Calu3 (cell line): ENCODE measurements at regions not wholly inside any gene's neighbourhood (a gene's known extent, or its start where the extent isn't known, plus 50 kb on each side); places are given as distances from the start of the nearest gene placed in this dataset.

Experiments
- BruUV-seq: library from RNA; stranded (reverse); fragments of 400-500 nt; replicated peaks from 2 replicates; lab custom pipeline; 2021; lab: Mats Ljungman, UMichigan
- CTCF ChIA-PET: fragments of 300-600 bp; sonication (Branson Sonifier 250); formaldehyde crosslinking; loops from one replicate; lab custom pipeline; 2022; ENCODE audit warnings: antibody characterized with exemption; lab: Charles Lee
- DNase-seq: peaks from one replicate; pipeline ENCODE4 v3.0.0; 2022
- H3K27ac Mint-ChIP-seq: one replicate; pipeline ENCODE4 v1.8.0; 2022; ENCODE audit warnings: mixed read lengths; ENCODE audit not compliant: unreplicated experiment
- H3K27me3 Mint-ChIP-seq: one replicate; pipeline ENCODE4 v1.8.0; 2022; ENCODE audit warnings: mixed read lengths; ENCODE audit not compliant: unreplicated experiment
- H3K36me3 Mint-ChIP-seq: one replicate; pipeline ENCODE4 v1.8.0; 2022; ENCODE audit warnings: mild to moderate bottlenecking, moderate library complexity, mixed read lengths; ENCODE audit not compliant: insufficient read depth, unreplicated experiment
- H3K4me1 Mint-ChIP-seq: one replicate; pipeline ENCODE4 v1.8.0; 2022; ENCODE audit warnings: mild to moderate bottlenecking, low read depth, mixed read lengths; ENCODE audit not compliant: unreplicated experiment
- H3K4me3 Mint-ChIP-seq: one replicate; pipeline ENCODE4 v1.8.0; 2022; ENCODE audit warnings: mild to moderate bottlenecking, low read depth, moderate library complexity, mixed read lengths; ENCODE audit not compliant: unreplicated experiment
- H3K9me3 Mint-ChIP-seq: one replicate; pipeline ENCODE4 v1.8.0; 2022; ENCODE audit warnings: low read depth, mixed read lengths; ENCODE audit not compliant: unreplicated experiment
- CTCF ChIP-seq: fragments of 200-600 bp; IDR thresholded peaks from one replicate; pipeline ENCODE4 v1.8.0; 2022; ENCODE audit warnings: antibody characterized with exemption; ENCODE audit not compliant: unreplicated experiment
- intact Hi-C: fragments of 100-400 bp; cut with micrococcal nuclease; formaldehyde crosslinking; loops from one replicate; pipeline ENCODE4 v1.10.0; 2022; ENCODE audit not compliant: unreplicated experiment

- no peaks in the 10 kb centered on the region for H3K4me1 Mint-ChIP-seq
- intact Hi-C loops: no loop called here
- H3K27me3 Mint-ChIP-seq: no peaks in the 10 kb centered on the region
- no peak overlapping the region for H3K4me3 Mint-ChIP-seq
- no peak for DNase-seq
- H3K36me3 Mint-ChIP-seq: no peaks in the 10 kb centered on the region
- BruUV-seq: no TSS peak
- CTCF ChIA-PET: interaction anchor here (0.6 kb wide), 1 partner anchor 1389 kb away, joined by 8 read pairs; no protein-coding TSS in a partner anchor
- no peak overlapping the region for H3K27ac Mint-ChIP-seq
- no peak for TF ChIP-seq CTCF
- peaks cover 3% of the 10 kb centered on the region for H3K9me3 Mint-ChIP-seq
These were observed 923.2 kb downstream of the RPA4 start for GRCh38 chrX:97806946-97807345.

GRCh38 chrX:97820170-97820569 is 936.5 kb downstream of the RPA4 start:
- H3K27me3 Mint-ChIP-seq: peaks cover 24% of the 10 kb centered on the region
- H3K4me1 Mint-ChIP-seq: no peaks in the 10 kb centered on the region
- peaks cover 1% of the 10 kb centered on the region for H3K9me3 Mint-ChIP-seq
- intact Hi-C loops: no loop called here
- H3K27ac Mint-ChIP-seq: no peak overlapping the region
- TF ChIP-seq CTCF: no peak
- no peak overlapping the region for H3K4me3 Mint-ChIP-seq
- no TSS peak for BruUV-seq
- no peak for DNase-seq
- CTCF ChIA-PET: no interaction called here
- no peaks in the 10 kb centered on the region for H3K36me3 Mint-ChIP-seq

GRCh38 chrX:97828471-97828870 is 944.8 kb downstream of the RPA4 start:
- H3K36me3 Mint-ChIP-seq: no peaks in the 10 kb centered on the region

GRCh38 chrX:97835969-97836368 is 952.3 kb downstream of the RPA4 start:
- Mint-ChIP-seq H3K4me1 (no peaks in the 10 kb centered on the region), H3K4me3 (no peak overlapping the region), H3K27me3 (peaks cover 32% of the 10 kb centered on the region), H3K36me3 (no peaks in the 10 kb centered on the region), H3K27ac (no peak overlapping the region), H3K9me3 (peaks cover 2% of the 10 kb centered on the region)
- no peak for DNase-seq
- intact Hi-C loops: no loop called here
- TF ChIP-seq CTCF: no peak
- CTCF ChIA-PET: no interaction called here
- no TSS peak for BruUV-seq

More at GRCh38 chrX:97828471-97828870, 944.8 kb downstream of the RPA4 start:
- intact Hi-C loops: no loop called here
- TF ChIP-seq CTCF: no peak
- Mint-ChIP-seq H3K4me3 (no peak overlapping the region), H3K27me3 (peaks cover 20% of the 10 kb centered on the region), H3K27ac (no peak overlapping the region), H3K4me1 (no peaks in the 10 kb centered on the region), H3K9me3 (peaks cover 2% of the 10 kb centered on the region)
- CTCF ChIA-PET: no interaction called here
- no peak for DNase-seq
- no TSS peak for BruUV-seq
